GM21786 (cell line): ENCODE measurements at regions not wholly inside any gene's neighbourhood (a gene's known extent, or its start where the extent isn't known, plus 50 kb on each side); places are given as distances from the start of the nearest gene placed in this dataset.
"Not testable (repeated sequence)": the region's sequence is repeated elsewhere in the genome, so short reads cannot be mapped to it uniquely, and the experiment has no call there.

Experiments
- ATAC-seq: cut with Tn5 transposase; IDR thresholded peaks from one replicate; pipeline ENCODE4 v1.9.1; 2021; ENCODE audit not compliant: unreplicated experiment

DNA sequence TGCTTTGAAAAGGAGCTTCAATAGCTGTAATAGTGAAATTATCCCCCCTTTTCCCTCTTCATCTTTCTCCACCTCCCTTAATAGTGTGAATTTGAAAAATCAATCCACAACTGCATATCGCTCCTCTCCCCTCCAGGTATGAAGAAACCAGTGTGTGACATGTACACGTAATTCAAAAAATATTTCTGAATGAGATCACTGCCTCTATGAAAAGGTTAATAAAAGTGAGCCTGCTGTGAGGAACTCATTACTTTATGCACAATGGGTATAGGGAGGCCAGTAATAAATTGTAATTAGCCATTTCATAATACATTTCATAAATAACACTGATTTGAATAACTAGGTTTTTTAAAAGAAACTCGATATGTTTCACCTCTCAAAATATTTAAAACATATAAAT is 209.0 kb upstream of the KYNU start:
- no peak for ATAC-seq

DNA sequence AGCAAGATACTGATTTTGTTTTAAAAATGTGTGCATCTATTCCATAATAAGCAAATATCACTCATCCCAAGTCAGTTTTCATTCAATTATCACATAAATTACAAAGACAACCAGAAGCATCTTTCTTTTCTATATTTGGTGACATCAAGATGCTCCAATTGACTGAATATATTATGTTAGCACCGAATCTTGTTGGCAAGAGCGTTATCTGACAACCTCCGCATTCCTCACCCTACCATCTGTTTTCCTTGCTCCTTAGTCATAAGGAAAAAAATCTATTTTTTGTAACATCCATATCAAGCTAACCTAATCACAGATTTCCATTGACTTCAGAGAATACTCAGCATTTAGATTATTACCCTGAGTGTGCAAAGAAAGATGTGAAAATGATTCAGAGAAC is 212.2 kb upstream of the KYNU start:
- no peak for ATAC-seq

DNA sequence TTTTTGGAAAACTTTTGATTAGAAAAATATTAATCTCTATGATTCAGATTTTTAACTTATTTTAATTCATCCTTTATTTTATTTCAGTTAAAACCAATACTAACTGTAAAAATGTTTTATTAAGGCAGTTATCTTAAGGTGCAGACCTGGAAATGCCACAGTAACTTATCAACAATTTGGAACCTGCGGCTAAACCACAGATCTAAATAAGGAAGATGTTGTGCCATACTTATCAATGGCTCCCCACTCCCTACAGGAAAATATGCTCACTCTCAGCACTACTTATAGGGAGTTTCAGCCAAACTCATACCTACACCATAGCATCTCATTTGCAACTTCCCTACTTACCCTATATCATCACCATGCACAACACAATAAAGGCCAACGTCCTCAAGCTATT is 226.9 kb upstream of the KYNU start:
- ATAC-seq: no peak

DNA sequence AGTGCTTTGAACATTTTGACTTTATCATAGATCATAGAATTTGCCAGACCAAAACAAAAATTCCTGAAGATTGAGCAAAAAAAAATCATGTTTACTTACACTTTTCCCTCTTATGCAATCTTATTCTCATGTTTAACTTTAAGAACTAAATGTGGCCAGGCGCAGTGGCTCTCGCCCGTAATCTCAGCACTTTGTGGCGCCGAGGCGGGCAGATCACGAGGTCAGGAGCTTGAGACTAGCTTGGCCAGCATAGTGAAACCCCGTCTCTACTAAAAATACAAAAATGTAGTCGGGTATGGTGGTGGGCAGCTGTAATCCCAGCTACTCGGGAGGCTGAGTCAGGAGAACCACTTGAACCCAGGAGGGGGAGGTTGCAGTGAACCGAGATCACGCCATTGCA is 227.9 kb upstream of the KYNU start:
- ATAC-seq: no peak

DNA sequence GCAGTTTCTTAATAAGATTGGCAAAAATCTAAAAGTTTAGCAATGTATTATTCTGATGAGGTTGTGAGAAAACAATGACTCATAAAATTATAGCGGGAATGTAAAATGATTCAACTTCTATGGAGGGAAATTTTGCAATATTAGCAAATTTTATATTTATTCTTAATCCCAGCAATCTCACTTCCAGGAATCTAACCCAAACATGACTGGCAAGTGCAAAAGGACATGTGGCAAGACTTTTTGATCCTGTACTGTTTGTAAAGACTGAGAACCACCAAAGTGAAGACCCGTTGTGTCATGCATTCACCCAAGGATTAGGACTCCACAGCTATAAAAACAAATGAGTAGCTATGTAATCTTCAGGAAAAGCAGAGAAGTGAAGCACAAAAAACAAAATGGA is 234.8 kb upstream of the KYNU start:
- no peak for ATAC-seq

DNA sequence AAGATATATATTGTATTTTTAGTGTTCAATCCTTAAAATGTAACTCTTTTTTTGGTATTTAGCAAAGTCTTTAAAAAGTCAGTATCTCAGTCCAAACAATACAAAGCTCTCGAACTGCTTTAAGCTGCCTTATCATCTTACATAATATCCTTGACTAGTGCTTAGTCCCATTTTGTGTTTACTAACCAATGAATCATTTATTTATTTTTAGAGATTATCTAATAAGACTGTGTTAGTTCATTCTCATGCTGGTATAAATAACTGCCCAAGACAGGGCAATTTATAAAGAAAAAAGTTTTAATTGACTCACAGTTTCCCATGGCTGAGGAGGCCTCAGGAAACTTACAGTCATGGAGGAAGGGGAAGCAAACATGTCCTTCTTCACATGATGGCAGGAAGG is 248.3 kb upstream of the KYNU start:
- ATAC-seq: no peak

DNA sequence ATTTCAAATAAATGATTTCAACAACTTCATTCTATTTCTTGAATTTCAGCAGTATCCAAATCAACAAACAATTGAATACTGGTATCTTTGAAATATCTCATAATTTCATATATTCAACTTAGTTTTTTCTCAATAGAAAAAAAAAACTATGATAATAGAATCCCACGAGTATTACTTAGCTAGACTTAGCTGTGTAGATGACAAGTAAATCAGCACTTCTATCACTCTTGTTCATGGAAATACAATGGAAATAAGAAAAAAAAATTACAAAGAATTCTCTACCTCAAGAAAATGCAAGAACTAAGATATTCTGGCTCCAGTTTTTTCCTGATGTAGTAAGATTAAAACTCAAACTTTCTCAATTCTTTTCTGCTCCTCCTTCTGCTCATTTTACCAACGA is 256.2 kb upstream of the KYNU start:
- ATAC-seq: no peak

DNA sequence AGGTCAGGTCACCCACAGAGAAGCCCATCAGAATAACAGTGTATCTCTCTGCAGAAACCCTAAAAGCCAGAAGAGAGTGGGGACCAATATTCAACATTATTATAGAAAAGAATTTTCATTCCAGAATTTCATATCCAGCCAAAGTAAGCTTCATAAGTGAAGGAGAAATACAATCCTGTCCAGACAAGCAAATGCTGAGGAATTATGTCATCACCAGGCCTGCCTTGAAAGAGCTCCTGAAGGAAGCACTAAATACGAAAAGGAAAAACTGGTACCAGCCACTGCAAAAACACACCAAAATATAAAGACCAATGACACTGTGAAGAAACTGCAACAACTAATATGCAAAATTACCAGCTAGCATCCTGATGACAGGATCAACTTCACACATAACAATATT is 260.0 kb upstream of the KYNU start:
- no peak for ATAC-seq

DNA sequence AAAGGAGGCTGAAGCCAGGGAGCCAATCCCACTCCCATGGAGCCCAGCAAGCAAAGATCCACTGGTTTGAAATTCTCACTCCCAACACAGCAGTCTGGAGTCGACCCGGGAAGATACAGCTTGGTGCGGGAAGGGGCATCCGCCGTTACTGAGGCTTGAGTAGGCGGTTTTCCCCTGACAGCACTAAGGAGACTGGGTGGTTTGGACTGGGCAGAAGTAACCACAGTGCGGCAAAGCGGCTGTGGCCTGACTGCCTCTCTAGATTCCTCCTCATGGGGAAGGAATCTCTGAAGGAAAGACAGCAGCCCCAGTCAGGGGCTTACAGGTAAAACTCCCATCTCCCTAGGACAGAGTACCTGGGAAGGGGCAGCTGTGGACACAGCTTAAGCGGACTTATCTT is 261.6 kb upstream of the KYNU start:
- no peak for ATAC-seq

DNA sequence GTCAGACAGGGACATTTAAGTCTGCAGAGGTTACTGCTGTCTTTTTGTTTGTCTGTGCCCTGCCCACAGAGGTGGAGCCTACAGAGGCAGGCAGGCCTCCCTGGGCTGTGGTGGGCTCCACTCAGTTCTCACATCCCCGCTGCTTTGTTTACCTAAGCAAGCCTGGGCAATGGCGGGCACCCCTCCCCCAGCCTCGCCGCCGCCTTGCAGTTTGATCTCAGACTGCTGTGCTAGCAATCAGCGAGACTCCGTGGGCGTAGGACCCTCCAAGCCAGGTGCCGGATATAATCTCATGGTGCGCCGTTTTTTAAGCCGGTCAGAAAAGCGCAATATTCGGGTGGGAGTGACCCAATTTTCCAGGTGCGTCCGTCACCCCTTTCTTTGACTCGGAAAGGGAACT is 264.3 kb upstream of the KYNU start:
- ATAC-seq: not testable (repeated sequence)

DNA sequence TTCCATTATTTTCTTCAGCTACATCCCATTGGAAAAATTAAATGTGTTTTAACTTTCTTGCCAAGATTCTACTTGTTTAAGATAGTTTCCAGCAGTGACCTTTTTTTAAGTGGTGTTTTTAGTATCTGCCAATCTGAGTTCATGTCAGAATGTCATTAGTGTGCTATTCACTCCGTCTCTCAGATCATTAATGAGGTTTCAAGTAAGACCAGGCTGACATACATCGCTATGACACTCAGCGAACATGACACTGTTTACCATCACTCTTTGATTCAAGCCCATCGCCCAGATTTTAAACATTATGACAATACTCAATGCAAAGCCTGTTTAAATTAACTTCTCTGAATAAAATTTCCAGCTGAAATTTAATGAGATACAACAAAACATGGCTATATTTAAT is 272.0 kb upstream of the KYNU start:
- no peak for ATAC-seq

DNA sequence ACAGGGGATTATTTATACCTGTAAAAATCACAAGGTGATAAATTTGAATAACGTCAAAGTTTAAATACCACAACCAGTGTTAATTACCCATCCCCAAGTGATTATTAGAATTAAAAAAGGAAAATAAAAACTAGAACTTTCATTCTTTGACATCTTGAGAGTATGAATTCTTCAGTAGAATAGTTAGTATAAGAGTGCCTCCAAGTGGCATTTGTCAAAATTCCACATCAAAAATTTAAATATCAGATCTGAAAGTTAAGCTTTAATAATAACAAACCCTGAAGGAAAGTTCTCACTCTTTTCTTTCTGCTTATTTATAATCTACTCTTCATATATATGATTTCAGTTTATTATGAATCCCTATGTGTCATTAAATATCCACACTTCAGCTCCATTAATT is 273.7 kb upstream of the KYNU start:
- ATAC-seq: no peak

DNA sequence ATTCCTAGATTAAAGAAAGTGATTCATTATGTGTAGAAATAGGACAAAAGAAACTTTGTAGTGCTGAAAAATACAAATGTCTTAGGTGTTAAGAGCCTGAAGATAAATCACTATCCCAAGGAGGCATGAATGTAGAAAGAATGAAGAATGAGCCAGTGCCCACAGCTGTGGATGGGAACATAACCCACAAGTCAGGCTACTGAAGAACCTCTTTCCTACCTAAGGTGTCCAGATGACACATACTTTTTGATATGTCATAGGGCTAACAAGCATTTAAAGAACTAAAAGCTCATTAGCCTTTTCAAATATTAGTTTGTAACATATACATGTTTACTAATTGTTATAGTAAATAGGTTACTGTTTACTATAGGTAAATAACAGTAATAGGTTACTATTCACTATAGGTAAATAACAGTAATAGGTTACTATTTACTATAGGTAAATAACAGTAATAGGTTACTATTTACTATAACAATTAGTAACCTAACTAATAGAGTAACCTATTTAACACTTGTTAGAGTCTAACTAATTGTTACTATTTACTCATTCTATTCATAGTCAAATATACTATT is 275.0 kb upstream of the KYNU start:
- ATAC-seq: no peak

DNA sequence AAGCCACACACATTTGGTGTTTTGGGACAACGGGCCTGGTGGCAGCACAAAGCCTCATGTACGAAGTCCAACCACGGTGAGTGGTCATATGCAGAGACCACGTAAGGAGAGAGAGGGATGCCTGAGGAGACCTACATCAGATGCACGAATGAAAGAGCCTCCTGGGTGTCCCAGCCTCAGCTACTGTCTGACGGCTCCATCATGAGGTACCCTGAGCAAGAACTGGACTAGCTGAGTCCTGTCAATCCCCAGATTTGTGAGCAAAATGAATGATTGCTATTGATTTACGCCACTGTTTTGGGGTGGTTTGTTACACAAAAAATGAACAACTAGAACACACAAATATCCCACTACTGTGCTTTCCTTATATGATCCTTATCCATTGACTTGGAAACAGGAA is 275.7 kb upstream of the KYNU start:
- ATAC-seq: no peak

DNA sequence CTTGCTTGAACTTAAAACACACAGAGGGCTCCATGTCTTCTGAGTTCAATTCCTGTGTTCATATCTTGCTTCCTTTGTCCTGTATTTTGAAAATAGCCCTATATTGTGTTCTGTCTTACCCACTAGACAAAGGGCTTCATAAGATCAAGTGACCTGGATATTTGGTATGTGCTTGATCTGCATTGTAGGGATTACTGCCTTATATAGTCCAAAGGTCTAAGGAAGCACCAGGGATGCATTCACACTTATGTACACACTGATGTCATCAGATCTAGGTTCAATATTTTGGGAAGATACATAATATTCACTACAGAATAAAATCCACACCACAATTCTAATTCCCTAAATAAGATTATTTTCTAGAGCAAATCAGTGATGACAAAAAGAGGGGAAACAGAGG is 278.0 kb upstream of the KYNU start:
- no peak for ATAC-seq

DNA sequence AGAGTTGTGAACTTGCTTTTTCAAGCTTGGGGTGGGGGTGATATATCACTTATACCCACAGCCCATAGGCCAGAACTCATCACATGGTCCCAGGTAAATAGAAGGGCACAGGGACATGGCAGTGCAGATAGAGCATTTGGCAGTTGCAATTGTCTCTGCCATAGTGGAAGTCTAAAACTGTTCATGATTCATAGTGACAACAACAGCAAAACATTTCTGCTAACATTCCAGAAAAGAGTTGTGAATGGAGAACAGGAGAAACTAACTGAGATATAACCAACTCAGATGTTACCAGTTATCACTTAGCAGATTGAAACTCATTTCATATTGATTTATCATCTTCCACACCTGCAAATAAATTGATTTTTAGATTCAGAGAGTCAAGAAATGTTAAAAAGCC is 278.6 kb upstream of the KYNU start:
- no peak for ATAC-seq

DNA sequence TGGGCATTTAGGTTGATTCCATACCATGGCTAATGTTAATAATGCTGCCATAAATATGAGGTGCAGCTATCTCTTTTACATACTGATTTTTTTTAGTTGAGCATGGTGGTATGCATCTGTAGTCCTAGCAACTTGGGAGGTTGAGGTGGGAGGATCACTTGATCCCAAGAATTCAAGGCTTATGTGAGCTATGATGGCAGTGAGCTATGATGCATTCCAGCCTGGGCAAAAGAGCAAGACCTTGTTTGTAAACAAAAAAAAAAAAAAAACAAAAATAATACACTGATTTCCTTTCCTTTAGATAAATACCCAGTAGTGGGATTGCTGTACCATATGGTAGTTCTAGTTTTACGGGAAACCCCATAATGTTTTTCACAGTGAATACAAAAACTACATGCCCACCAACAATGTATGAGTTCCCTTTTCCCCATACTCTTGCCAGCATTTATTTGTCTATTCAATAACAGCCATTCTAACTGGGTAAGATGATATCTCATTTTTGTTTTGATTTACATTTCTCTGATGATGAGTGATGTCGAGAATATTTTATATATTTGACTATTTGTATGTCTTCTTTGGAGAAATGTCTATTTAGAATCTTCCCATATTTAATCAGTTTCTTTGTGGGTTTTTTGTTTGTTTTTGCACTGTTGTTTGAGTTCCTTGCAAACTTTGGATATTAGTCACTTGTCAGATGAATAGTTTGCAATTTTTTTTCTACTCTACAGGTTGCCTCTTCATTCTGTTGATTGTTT is 281.0 kb upstream of the KYNU start:
- ATAC-seq: no peak

DNA sequence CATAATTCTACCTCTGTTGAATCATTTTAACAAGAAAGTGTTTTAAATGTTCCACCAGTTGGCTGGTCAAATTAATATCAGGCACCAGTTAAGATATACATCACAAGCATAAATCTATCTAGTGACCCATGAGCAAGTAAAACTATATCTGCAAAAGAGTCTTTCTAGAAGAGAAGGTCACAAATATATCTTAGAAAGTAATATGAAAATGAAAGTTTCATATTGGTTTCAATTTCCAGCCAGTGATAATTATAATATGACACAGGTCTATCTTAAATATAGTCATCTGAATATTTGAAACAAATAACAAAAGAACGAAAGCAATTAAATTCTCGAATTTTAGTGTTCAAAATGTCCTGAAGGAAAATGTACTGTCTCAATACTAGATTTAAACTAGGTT is 282.5 kb upstream of the KYNU start:
- ATAC-seq: no peak

DNA sequence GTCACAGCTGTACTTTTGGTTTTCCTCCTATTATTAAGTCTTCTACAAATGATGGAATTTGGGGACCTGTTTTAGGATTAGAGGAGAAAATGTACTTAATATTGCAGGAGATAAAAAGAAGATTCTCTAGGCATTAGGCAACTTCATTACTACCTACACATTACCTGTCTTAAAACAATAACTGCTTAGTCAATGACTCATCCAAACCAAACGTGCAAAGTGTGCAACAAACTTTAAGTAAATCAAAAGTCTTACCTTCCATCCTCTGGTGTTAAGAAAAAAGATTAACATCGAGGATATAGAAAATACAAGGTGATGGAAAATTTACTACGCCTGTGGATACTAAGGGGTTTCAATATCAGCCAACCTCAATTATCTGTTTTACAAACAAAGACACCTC is 285.3 kb upstream of the KYNU start:
- ATAC-seq: no peak

DNA sequence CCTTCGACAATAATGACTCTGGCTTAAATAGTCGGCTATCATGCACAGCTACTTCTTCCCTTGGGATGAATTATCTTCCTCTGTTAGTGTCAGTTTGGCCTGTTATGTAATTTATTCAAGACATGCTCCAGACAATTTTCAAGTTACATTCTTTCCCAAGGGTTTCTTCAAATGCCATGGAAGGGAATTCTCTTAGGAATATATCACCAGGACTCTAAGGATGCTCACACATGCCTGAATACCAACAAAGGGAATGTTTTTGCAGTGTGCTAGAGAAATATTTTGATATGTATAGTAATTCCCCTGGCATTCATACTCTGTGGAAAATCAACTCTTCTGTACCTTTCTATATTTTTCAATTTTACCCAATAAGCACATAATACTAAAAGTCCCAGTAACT is 286.0 kb upstream of the KYNU start:
- no peak for ATAC-seq

DNA sequence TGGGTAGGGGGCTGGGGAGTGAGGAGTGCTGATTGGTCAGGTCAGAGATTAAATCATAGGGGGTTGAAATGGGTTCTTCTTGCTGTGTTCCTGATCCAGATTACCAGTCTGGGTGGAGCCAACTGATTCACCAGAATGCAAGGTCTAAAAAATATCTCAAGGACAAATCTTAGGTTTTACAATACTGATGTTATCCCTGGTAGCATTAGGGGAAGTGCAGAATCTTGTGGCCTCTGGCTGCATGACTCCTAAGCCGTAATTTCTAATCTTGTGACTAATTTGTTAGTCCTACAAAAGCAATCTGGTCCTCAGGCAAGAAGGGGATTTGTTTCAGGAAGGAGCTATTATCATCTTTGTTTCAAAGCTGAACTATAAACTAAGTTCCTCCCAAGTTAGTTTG is 289.2 kb upstream of the KYNU start:
- no peak for ATAC-seq

DNA sequence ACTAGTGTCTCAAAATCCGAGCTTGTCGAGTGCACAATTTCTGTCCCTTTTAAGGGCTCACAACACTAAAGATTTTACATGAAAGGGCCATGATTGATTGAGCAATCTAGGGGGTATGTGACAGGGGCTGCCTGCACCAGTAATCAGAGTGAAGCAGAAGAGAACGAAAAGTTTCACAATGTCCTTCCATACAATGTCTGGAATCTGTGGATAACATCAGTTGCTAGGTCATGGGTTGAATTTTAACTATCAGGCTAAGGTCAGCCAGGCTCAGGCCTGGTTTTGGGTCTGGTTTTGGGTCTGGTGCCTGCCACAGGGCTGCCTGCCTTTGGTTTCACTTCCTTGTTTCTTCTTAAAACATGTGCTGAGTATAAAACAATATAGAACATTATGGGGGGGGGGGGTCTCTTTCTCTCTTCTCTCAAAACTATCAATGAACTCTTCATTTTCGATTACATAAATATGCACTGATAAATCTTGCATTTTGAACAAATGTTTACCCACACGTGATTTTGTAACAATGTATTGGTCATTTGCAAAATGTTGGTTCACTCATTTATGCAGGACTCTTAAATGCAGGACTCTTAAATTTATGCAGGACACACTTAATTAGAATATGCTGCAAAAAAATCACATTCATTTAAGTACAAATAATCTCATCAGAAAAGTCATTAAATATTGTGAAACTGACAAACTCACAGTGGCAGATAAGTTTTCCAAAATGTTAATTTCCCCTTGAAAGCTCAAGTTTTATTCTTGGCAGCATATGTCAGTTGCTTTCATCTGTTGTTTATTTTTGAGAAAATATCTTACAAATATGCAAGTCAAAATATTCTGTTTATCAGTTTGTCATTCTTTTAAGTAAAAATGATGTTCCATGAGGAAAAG is 290.5 kb upstream of the KYNU start:
- no peak for ATAC-seq
